Effector memory CD4-positive, alpha-beta T cell (primary cell): ENCODE measurements at regions not wholly inside any gene's neighbourhood (a gene's known extent, or its start where the extent isn't known, plus 50 kb on each side); places are given as distances from the start of the nearest gene placed in this dataset.
"Not testable (repeated sequence)": the region's sequence is repeated elsewhere in the genome, so short reads cannot be mapped to it uniquely, and the experiment has no call there.

ENCODE experiments used
- DNase-seq, 3 donors: peaks; one replicate each; pipeline ENCODE4 v3.0.0-alpha.2; 2020
- H3K27ac ChIP-seq: 2 replicates; pipeline ENCODE4 v1.7.0; 2013; ENCODE audit warnings: mild to moderate bottlenecking, low read length, moderate library complexity; ENCODE audit not compliant: insufficient read depth, poor library complexity, severe bottlenecking
- H3K27me3 ChIP-seq: replicated peaks from 2 replicates; pipeline ENCODE4 v1.7.0; 2013; ENCODE audit warnings: mild to moderate bottlenecking, low read length; ENCODE audit not compliant: insufficient read depth, control insufficient read depth, poor library complexity, severe bottlenecking
- H3K36me3 ChIP-seq: 2 replicates; pipeline ENCODE4 v1.7.0; 2013; ENCODE audit warnings: mild to moderate bottlenecking, low read length, moderate library complexity; ENCODE audit not compliant: control insufficient read depth, insufficient read depth
- H3K4me1 ChIP-seq: 2 replicates; pipeline ENCODE4 v1.7.0; 2013; ENCODE audit warnings: low read length, mild to moderate bottlenecking; ENCODE audit not compliant: control insufficient read depth, insufficient read depth, poor library complexity, severe bottlenecking
- H3K4me3 ChIP-seq: 2 replicates; pipeline ENCODE4 v1.7.0; 2013; ENCODE audit warnings: low read length, low read depth, mild to moderate bottlenecking; ENCODE audit not compliant: insufficient read depth, poor library complexity, severe bottlenecking
- H3K9me3 ChIP-seq: 2 replicates; pipeline ENCODE4 v1.7.0; 2013; ENCODE audit warnings: mild to moderate bottlenecking, low read length, moderate library complexity; ENCODE audit not compliant: control insufficient read depth

GRCh38 chr19:28697308-28697707, 515.6 kb downstream of the UQCRFS1 start:
- H3K4me3 ChIP-seq = no peak overlapping the region
- H3K27ac ChIP-seq = no peak overlapping the region
- no peaks in the 10 kb centered on the region for H3K27me3 ChIP-seq
- no peak for DNase-seq
- no peaks in the 10 kb centered on the region for H3K4me1 ChIP-seq
- no peaks in the 10 kb centered on the region for H3K9me3 ChIP-seq
- H3K36me3 ChIP-seq = no peaks in the 10 kb centered on the region

DNA sequence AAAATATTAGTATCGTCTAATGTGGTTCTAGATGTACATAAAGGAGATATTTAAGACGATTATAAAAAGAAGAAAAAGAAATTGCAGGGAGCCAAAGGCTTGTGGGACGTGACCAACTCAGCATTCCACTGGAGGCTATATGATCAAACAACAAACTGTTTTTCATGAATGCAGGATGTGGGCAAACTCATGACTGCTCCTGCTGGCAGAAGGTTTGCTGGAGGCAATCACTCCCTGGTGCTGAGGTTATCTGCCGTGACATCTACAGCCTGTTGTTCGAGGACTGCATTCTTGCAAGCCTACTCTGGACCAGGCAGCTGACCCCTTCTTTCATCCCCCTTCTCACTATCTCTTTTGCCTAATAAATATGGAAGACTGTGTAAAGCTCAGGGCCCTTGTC, 518.1 kb downstream of the UQCRFS1 start:
- no peaks in the 10 kb centered on the region for H3K9me3 ChIP-seq
- H3K4me1 ChIP-seq = no peaks in the 10 kb centered on the region
- H3K27ac ChIP-seq = no peak overlapping the region
- no peak overlapping the region for H3K4me3 ChIP-seq
- no peaks in the 10 kb centered on the region for H3K36me3 ChIP-seq
- no peaks in the 10 kb centered on the region for H3K27me3 ChIP-seq
- DNase-seq = no peak

DNA sequence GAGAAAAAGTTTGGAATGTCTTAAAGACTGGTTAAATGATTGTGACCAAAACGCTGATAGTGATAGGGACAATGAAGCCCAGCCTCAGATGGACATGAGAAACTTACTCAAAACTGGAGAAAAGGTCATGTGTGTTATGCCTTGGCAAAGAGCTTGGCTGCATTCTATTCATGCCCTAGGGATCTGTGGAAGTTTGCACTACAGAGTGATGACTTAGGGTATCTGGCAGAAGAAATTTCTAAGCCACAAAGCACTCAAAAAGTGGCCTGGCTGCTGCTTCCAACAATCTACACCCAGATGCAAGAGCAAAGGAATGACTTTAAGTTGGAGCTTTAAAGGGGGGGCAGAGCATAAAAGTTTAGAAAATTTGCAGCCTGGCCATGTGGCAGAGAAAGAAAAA, 521.3 kb downstream of the UQCRFS1 start:
- Histone ChIP-seq H3K27me3 (no peaks in the 10 kb centered on the region), H3K4me1 (no peaks in the 10 kb centered on the region), H3K27ac (no peak overlapping the region), H3K36me3 (no peaks in the 10 kb centered on the region), H3K9me3 (no peaks in the 10 kb centered on the region), H3K4me3 (no peak overlapping the region)
- no peak for DNase-seq

GRCh38 chr19:28689464-28689863, 523.5 kb downstream of the UQCRFS1 start:
- not testable (repeated sequence) for H3K27me3 ChIP-seq, DNase-seq, H3K4me1 ChIP-seq, H3K36me3 ChIP-seq, H3K9me3 ChIP-seq, H3K4me3 ChIP-seq, H3K27ac ChIP-seq

DNA sequence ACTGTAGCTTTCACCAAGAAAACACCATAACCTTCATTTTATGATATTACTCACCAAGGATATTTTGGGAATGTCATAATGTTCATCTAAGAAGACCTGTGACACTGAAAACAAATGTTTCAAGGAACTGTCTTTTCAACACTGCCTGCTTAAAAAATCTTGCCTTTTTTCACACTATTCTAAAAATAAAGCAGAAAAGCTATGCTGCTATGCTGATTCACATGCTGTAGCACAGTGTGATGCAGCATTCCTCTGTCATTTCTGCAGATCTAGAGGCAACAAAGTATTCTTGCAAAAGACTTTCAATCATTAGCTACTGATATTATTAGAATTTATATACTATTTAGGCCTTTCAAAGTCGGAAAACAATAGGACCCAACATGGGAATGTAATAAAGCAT, 525.7 kb downstream of the UQCRFS1 start:
- no peak overlapping the region for H3K4me3 ChIP-seq
- H3K4me1 ChIP-seq = no peaks in the 10 kb centered on the region
- no peaks in the 10 kb centered on the region for H3K27me3 ChIP-seq
- no peak overlapping the region for H3K27ac ChIP-seq
- no peaks in the 10 kb centered on the region for H3K9me3 ChIP-seq
- no peak for DNase-seq
- H3K36me3 ChIP-seq = no peaks in the 10 kb centered on the region

DNA sequence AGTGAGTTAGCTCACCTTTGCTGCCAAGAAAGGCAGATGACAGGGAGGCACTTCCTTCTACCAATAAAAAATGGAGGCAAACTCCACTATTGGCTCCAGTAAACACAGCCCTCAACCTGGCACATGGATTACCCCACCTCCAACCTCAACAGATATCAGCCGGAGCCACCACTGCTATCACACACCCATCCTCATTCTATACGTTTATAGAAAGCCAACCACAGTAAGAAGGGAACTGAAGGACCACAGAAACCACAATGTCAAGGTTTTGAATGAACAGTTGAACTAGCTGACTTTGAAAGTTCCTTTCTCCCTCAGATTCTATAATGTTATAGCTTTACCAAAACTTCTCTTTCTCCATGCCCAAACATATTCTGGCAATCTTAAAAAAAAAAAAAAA, 526.2 kb downstream of the UQCRFS1 start:
- Histone ChIP-seq H3K9me3 (no peaks in the 10 kb centered on the region), H3K27ac (no peak overlapping the region), H3K27me3 (no peaks in the 10 kb centered on the region), H3K36me3 (no peaks in the 10 kb centered on the region), H3K4me3 (no peak overlapping the region), H3K4me1 (no peaks in the 10 kb centered on the region)
- DNase-seq = no peak

GRCh38 chr19:28685802-28686201, 527.1 kb downstream of the UQCRFS1 start:
- no peaks in the 10 kb centered on the region for H3K27me3 ChIP-seq
- no peaks in the 10 kb centered on the region for H3K4me1 ChIP-seq
- no peak overlapping the region for H3K27ac ChIP-seq
- H3K9me3 ChIP-seq = no peaks in the 10 kb centered on the region
- no peak for DNase-seq
- no peak overlapping the region for H3K4me3 ChIP-seq
- no peaks in the 10 kb centered on the region for H3K36me3 ChIP-seq

DNA sequence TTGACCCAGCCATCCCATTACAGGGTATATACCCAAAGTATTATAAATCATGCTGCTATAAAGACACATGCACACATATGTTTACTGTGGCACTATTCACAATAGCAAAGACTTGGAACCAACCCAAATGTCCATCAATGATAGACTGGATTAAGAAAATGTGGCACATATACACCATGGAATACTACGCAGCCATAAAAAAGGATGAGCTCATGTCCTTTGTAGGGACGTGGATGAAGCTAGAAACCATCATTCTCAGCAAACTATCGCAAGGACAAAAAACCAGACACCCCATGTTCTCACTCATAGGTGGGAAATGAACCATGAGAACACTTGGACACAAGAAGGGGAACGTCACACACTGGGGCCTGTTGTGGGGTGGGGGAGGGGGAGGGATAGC, 527.9 kb downstream of the UQCRFS1 start:
- H3K36me3 ChIP-seq, H3K4me3 ChIP-seq, H3K4me1 ChIP-seq, H3K9me3 ChIP-seq, H3K27me3 ChIP-seq, DNase-seq, H3K27ac ChIP-seq: not testable (repeated sequence)

- Histone ChIP-seq H3K4me1 (no peaks in the 10 kb centered on the region), H3K9me3 (no peaks in the 10 kb centered on the region), H3K4me3 (no peak overlapping the region), H3K27me3 (no peaks in the 10 kb centered on the region), H3K27ac (no peak overlapping the region), H3K36me3 (no peaks in the 10 kb centered on the region)
- DNase-seq = no peak
These were observed 532.8 kb downstream of the UQCRFS1 start for GRCh38 chr19:28680111-28680510.

DNA sequence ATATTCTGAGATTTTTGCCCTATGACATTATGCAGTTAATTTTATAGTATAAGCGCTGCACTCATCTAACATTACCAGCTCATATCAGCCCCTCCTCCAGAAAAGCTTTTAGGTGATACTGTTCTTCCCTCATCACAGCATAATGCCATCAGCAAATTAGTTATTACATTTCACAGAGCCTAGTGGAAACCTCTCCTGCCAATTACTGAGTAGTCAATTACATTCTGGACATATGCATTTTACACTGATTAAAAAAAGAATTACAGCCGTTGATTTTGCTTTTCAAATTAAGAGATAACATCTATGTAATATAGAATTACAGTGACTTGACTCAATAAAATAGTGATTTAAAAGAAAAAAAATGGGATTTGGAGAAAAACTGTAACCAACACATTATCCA, 542.1 kb downstream of the UQCRFS1 start:
- no peaks in the 10 kb centered on the region for H3K27me3 ChIP-seq
- H3K27ac ChIP-seq = no peak overlapping the region
- no peaks in the 10 kb centered on the region for H3K4me1 ChIP-seq
- H3K4me3 ChIP-seq = no peak overlapping the region
- H3K36me3 ChIP-seq = no peaks in the 10 kb centered on the region
- H3K9me3 ChIP-seq = peaks cover 3% of the 10 kb centered on the region
- DNase-seq = no peak

- Histone ChIP-seq H3K4me1 (no peaks in the 10 kb centered on the region), H3K4me3 (no peak overlapping the region), H3K9me3 (peaks cover 3% of the 10 kb centered on the region), H3K36me3 (no peaks in the 10 kb centered on the region), H3K27ac (no peak overlapping the region), H3K27me3 (no peaks in the 10 kb centered on the region)
- DNase-seq = no peak
These were observed 543.1 kb downstream of the UQCRFS1 start for GRCh38 chr19:28669804-28670203.
